HG03025 (cell line): ENCODE measurements at regions not wholly inside any gene's neighbourhood (a gene's known extent, or its start where the extent isn't known, plus 50 kb on each side); places are given as distances from the start of the nearest gene placed in this dataset.
"Not testable (repeated sequence)": the region's sequence is repeated elsewhere in the genome, so short reads cannot be mapped to it uniquely, and the experiment has no call there.

Experiments used
- ATAC-seq: cut with Tn5 transposase; IDR thresholded peaks from one replicate; pipeline ENCODE4 v1.9.1; 2021; ENCODE audit warnings: mild to moderate bottlenecking, moderate library complexity; ENCODE audit not compliant: unreplicated experiment, low FRiP score

DNA sequence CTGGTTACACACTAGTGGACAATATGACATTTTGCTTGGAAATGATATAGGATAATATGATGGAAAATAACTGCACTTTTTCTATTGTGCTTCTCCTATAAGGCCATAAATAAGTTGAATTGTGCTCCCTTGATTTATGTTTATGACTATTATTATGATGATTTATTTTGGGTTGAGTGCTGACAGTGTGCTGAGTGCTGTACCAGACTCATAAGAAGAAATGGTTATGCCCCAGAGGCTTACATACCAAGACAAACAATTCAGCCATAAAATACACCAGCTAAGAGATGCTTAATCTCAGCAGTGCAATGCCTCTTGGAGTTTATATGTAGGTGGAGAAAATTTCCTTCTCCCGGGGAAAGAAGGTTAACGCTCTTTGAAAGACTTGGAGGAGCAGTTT is 199.8 kb upstream of the NOCT start:
- no peak for ATAC-seq

DNA sequence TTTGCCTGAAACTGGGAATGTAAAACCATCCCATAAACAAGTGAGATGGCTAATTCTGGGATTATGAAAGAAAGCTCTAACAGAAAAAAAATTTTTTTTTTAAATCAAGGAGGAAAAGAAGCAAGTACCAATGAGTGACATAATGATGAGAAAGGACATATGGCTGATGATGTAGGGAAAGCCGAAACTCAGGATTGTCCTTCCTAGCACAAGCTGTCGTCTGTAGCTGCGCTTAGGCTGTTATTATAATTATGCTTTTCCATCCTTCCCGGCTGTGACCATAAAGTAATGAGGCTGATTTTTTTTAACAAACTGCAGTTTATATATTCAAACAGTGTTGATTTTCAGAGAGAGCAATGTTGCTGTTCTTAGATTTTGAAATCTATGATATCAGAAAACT is 209.8 kb upstream of the NOCT start:
- no peak for ATAC-seq

GRCh38 chr4:138804711-138805110 is 210.9 kb upstream of the NOCT start:
- ATAC-seq: no peak

GRCh38 chr4:138803051-138803450 is 212.5 kb upstream of the NOCT start:
- ATAC-seq: no peak

DNA sequence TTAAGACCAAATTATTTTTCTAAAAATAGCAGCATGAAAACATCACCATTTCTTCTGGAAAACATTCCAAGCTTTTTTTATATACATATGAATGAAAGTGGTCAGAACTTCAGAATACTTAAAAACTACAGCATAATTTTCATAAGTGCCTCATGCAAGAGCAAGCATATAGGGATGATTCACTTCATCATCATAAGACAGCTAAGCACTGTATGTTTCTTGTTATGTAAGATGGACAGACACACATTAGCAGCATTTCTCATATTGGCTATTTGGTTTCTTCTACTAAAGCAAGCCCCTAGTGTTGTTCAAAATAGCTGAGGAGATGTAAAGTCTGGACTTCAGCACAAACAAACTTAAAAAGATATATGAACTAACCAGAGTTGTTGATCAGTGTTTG is 213.1 kb upstream of the NOCT start:
- ATAC-seq: no peak

DNA sequence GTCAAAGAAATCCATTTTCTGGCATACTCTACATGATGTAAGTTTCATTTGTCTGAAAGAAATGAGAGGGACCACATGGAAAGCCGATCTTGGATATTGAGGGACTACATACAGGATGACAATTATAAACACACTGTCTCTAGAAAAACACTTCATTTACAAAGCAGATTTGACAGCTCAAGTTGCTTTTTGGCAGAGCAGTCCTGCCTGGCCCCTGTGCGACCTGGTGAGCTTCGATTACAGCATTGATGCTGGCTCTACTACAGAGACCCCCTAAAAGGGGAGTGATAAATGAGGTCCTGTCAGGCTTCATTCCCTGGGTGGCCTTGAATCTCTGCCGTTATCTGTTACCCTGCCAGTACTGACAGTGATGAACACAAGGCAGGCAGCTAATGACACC is 215.2 kb upstream of the NOCT start:
- no peak for ATAC-seq

- no peak for ATAC-seq
These were observed 217.2 kb upstream of the NOCT start for GRCh38 chr4:138798404-138798803.

DNA sequence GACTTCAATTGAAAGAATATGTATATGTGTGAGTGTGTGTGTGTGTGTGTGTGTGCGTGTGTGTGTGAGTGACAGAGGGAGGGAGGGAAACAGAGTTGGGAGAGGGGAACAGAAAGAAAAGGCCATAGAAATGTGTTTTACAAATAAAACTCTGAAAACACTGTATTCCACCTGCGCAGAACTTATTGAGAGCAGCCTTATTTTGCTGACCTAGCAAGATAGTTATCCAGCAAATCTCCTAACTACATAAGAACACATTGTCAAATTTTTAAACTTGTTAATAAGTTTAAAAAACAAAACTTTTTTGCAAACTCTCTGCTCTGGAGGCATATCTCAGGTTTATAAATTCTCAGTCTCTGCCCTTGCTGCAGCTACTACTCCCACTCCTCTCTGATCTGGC is 217.9 kb upstream of the NOCT start:
- ATAC-seq: no peak

- no peak for ATAC-seq
These were observed 218.8 kb upstream of the NOCT start for GRCh38 chr4:138796761-138797160.

DNA sequence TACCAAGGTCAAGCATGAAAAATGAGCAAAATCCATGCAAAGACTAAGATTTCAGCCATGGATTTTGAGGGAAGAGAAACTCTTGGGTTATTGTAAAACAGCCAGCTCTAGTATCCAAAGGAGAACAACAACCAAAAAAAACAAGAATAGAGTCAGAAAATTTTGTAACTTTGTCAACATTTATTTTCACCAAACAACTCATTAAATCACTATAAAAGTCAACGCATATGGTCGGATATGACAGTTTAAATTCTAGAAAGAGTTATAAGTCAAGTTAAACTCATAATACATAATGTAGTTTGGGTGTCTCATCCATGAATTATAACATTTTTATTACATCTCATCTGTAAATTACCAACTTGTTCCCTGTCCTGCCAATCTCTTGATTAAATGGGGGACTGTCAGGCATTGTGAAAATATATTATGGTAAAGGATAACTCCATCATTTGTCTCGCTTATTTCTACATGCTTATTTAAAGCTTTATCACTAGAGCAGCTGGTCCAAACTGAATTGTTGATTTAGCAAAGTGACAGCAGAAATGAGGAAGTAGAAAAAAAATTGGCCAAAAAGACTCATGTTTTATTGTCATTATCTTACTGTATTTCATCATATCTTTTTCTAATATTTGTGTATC is 224.8 kb upstream of the NOCT start:
- ATAC-seq: no peak

- no peak for ATAC-seq
These were observed 225.8 kb upstream of the NOCT start for GRCh38 chr4:138789796-138790195.

- ATAC-seq: no peak
These were observed 226.7 kb upstream of the NOCT start for GRCh38 chr4:138788857-138789256.

DNA sequence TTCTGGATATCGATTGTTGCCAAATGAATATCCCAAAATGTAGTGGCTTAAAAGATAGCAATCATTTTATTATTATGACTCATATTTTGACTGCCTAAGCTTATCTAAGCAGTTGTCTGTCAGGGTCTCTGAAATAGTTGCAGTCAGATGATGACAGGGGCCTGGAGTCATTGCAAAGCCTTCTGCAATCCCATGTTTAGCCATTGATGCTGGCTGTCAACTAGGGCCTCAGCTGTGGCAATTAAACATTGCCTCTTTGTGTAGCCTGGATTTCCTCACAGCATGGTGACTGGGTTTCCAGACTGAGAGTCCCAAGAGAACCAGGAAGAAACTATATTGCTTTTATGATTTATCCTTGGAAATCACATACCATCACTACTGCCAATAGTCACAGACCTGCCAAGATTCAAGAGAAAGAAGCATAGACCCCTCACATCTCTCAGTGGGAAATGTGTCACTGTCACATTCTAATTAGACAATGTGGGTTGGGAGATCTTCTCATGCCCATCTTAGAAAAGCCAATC is 227.3 kb upstream of the NOCT start:
- ATAC-seq: no peak

DNA sequence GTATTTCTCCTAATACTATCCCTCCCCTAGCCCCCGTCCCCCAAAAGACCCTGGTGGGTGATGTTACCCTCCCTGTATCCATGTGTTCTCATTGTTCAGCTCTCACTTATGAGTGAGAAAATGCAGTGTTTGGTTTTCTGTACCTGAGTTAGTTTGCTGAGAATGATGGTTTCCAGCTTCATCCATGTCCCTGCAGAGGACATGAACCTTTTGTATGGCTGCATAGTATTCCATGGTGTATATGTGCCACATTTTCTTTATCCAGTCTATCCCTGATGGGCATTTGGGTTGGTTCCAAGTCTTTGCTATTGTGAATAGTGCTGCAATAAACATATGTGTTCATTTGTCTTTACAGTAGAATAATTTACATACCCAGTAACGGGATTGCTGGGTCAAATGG is 235.8 kb upstream of the NOCT start:
- not testable (repeated sequence) for ATAC-seq

DNA sequence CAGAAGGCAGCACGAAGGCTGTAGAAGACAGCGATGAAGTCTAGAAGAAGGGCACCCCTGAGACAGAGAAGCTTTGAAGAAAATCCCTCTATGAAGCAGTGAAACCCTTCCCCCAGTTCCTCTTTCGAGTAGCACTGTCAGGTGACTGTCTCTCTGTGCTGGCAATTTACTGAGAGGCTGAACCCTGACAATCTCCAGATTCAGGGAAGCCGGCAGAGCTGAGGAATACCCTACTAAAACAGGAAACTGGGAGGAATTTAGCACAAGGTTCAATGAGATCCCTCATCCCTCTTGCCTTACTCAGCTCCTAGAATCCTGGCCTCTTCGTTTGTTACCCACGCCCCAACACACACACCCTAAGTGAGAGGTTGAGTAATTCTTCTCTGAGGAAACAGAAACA is 239.7 kb upstream of the NOCT start:
- ATAC-seq: peak; percentile 94

- ATAC-seq: peak; percentile 14
These were observed 240.1 kb upstream of the NOCT start for GRCh38 chr4:138775489-138775888.

DNA sequence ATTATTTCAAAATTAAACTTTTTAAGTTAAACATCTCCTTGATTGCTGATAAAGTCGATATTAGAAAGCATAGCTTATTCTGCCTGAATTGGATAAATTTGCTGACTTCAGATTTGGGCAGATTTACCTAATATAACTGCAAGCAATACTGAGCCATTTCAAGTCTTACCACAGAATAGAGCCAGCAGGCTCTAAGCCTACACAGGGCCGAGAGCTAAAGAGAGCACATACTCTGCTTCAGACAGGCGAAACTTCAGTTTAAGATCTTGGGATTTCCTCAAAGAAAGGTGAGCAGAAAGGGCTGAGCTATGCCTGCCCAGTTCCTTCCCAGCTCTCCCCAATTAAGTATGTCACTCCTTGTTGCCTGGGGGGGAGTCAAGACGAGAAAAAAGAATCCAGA is 240.6 kb upstream of the NOCT start:
- ATAC-seq: no peak

- ATAC-seq: not testable (repeated sequence)
These were observed 241.5 kb upstream of the NOCT start for GRCh38 chr4:138774125-138774524.

DNA sequence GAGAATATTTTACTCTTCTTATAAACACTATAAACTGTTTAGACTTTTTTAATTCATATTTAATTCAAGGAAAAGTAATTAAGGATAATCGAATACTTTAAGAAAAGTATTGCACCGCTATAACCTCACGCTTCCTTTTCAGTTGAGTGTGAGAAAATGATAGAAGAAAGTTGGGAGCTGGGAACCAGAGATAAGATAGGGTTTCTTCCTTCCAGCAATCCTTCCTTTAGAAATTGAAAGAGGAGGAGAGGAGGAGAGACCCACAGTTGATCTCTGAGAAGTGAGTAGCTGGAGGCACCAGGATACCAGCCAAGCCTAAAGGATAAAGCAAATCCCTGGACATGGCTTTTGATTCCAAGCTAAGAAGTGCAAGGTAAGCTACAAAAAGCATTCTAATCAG is 242.3 kb upstream of the NOCT start:
- ATAC-seq: no peak

DNA sequence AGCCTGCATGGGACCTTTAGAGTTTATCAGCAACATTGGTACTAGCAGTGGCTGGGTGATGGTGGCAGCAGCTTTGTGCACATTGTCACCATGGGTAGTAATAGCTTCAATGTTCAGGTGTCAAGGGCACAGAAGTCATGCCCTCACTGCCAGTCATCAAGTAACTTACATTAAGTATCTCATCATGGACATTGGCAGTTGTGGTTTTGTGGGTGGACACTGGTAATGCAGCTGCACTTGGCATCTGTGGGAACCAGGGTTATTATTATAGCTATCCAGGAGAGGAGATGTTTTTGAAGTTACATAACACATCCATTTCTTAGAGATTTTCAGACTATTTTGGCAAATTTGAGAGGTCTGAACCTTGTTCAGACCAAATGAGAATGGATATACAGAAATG is 243.2 kb upstream of the NOCT start:
- no peak for ATAC-seq

- ATAC-seq: no peak
These were observed 244.8 kb upstream of the NOCT start for GRCh38 chr4:138770818-138771217.

- no peak for ATAC-seq
These were observed 249.2 kb upstream of the NOCT start for GRCh38 chr4:138766332-138766731.

- no peak for ATAC-seq
These were observed 250.1 kb upstream of the NOCT start for GRCh38 chr4:138765442-138765841.
